Retinal pigment epithelial cell (primary cell): ENCODE measurements at regions not wholly inside any gene's neighbourhood (a gene's known extent, or its start where the extent isn't known, plus 50 kb on each side); places are given as distances from the start of the nearest gene placed in this dataset.
"Not testable (repeated sequence)": the region's sequence is repeated elsewhere in the genome, so short reads cannot be mapped to it uniquely, and the experiment has no call there.

Experiments
- DNase-seq: peaks from one replicate; pipeline ENCODE4 v3.0.0-alpha.2; 2010; ENCODE audit warnings: low read depth
- H3K4me3 ChIP-seq: 2 replicates; pipeline ENCODE4 v1.5.1; 2011; ENCODE audit warnings: mild to moderate bottlenecking, low read length, control low read depth, moderate library complexity
- TF ChIP-seq, protein P1 (sequence below): conservative IDR thresholded peaks from 2 replicates; pipeline ENCODE4 v1.5.1; 2011; ENCODE audit warnings: low read depth, low read length, control low read depth, inconsistent platforms

GRCh38 chr4:126766241-126766640 lies 866.5 kb upstream of the INTU start:
- DNase-seq = no peak
- TF ChIP-seq, protein P1, sequence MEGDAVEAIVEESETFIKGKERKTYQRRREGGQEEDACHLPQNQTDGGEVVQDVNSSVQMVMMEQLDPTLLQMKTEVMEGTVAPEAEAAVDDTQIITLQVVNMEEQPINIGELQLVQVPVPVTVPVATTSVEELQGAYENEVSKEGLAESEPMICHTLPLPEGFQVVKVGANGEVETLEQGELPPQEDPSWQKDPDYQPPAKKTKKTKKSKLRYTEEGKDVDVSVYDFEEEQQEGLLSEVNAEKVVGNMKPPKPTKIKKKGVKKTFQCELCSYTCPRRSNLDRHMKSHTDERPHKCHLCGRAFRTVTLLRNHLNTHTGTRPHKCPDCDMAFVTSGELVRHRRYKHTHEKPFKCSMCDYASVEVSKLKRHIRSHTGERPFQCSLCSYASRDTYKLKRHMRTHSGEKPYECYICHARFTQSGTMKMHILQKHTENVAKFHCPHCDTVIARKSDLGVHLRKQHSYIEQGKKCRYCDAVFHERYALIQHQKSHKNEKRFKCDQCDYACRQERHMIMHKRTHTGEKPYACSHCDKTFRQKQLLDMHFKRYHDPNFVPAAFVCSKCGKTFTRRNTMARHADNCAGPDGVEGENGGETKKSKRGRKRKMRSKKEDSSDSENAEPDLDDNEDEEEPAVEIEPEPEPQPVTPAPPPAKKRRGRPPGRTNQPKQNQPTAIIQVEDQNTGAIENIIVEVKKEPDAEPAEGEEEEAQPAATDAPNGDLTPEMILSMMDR = no peak
- no peak overlapping the region for H3K4me3 ChIP-seq

DNA sequence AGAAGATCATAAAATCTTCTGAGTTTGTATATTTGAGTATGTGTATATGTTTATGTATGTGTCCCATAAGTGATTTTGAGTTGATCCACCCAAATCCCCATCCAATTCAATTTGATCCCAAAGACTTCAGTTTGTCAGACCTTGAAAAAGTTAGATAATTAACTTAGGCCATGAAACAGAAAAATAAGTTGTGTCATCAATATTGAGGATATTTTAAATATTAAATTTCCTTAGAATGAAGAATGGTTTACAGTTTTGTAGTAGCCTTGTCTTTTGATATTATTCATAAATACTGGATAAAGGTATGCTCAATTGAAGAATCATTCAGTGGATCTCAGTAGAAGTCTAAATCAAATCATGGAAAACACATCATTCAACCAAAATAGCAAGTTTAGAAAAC lies 864.4 kb upstream of the INTU start:
- TF ChIP-seq, protein P1 = no peak
- DNase-seq = no peak
- H3K4me3 ChIP-seq = no peak overlapping the region

GRCh38 chr4:126770811-126771553 lies 861.8 kb upstream of the INTU start:
- not testable (repeated sequence) for H3K4me3 ChIP-seq, DNase-seq

DNA sequence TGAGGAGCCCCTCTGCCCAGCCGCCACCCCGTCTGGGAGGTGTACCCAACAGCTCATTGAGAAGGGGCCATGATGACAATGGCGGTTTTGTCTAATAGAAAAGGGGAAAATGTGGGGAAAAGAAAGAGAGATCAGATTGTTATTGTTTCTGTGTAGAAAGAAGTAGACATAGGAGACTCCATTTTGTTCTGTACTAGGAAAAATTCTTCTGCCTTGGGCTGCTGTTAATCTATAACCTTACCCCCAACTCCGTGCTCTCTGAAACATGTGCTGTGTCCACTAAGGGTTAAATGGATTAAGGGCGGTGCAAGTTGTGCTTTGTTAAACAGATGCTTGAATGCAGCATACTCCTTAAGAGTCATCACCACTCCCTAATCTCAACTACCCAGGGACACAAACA lies 861.1 kb upstream of the INTU start:
- DNase-seq, H3K4me3 ChIP-seq: not testable (repeated sequence)

DNA sequence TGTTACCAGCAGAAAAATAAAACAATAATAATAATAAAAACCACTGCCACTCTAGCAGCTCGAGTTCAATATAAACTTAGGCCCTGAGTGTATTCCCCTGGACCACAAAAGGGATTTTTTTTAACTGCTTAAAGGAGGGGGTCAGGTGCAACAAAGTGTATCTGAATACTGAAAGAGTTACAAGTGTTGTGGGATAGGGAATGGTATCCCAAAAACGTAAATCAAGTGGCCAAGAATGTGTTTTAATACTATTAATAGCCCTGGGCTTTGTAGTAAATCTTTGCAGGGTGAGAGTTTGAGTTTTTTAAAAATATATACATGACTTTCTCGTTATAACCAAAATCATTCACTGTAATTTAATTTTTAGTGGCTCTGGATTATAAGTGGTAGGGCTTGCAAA lies 860.1 kb upstream of the INTU start:
- H3K4me3 ChIP-seq = no peak overlapping the region
- TF ChIP-seq, protein P1 = no peak
- no peak for DNase-seq

DNA sequence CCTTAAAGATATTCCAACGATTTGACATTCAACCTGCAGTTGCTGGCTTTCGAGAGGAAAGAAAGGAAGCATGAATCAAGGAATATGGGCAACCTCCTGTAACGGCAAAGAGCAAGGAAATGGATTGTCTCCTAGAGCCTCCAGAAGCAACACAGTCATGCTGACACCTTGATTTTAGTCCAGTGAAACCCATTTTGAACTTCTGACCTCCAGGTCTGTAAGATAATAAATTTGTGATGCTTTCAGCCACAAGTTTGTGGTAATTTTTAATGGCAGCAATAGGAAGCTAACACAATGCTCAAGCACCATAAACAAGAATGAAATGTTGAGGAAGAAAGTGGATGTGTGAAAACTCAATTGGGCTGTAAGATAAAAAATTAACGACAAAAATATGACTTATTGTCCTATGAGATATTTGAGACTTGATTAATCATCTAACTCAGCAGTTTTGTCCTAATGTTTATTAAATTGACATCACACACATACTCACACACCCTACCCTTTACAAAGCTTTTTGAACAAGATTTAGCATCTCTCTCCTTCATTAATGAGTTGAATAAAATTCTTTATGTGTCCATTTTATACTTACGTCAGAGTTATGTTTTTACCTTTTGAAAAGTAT lies 857.2 kb upstream of the INTU start:
- TF ChIP-seq, protein P1 = no peak
- no peak for DNase-seq
- H3K4me3 ChIP-seq = no peak overlapping the region

DNA sequence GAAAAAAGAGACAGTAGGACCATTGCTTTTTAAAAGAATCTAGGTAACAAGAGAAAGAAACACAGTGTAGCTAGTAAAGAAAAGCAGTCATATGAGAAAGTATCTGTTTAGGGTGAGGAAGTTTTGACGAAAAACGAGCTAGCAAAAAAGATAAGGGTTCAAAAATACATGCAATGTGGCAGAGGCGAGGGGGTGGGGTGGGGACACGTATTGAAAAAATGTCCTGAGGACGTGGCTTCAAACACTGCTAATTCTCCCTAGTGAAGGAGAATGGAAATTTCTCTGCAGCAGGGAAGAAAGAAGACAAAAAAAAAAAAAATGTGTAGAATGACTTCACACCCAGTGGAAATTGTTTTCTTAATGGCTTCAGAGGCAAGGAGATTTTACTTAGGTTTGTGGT lies 856.4 kb upstream of the INTU start:
- no peak overlapping the region for H3K4me3 ChIP-seq
- TF ChIP-seq, protein P1 = no peak
- DNase-seq = no peak

GRCh38 chr4:126777649-126778048 lies 855.1 kb upstream of the INTU start:
- no peak overlapping the region for H3K4me3 ChIP-seq
- TF ChIP-seq, protein P1 = no peak
- no peak for DNase-seq
